ENCODE measurements at regions not wholly inside any gene's neighbourhood (a gene's known extent, or its start where the extent isn't known, plus 50 kb on each side); places are given as distances from the start of the nearest gene placed in this dataset.
"Not testable (repeated sequence)": the region's sequence is repeated elsewhere in the genome, so short reads cannot be mapped to it uniquely, and the experiment has no call there.

- no peaks in the 10 kb centered on the region for H3K9me3 Mint-ChIP-seq (ENCODE audit: low read depth)
- no peak overlapping the region for H3K27ac Mint-ChIP-seq
- no peaks in the 10 kb centered on the region for H3K27me3 Mint-ChIP-seq
- no peak overlapping the region for H3K4me3 Mint-ChIP-seq
- ATAC-seq, result no peak
- H3K4me1 Mint-ChIP-seq, result peaks cover 32% of the 10 kb centered on the region
- CTCF ChIA-PET, result interaction anchor here (2.3 to 4.0 kb wide), 2 partner anchors 11 to 122 kb away, joined by 7 to 54 read pairs; no protein-coding TSS in a partner anchor
- no peak for DNase-seq
- H3K36me3 Mint-ChIP-seq, result peaks cover 1% of the 10 kb centered on the region
Measured at GRCh38 chr11:128036006-128036405, 551.4 kb downstream of the ETS1 start.

DNA sequence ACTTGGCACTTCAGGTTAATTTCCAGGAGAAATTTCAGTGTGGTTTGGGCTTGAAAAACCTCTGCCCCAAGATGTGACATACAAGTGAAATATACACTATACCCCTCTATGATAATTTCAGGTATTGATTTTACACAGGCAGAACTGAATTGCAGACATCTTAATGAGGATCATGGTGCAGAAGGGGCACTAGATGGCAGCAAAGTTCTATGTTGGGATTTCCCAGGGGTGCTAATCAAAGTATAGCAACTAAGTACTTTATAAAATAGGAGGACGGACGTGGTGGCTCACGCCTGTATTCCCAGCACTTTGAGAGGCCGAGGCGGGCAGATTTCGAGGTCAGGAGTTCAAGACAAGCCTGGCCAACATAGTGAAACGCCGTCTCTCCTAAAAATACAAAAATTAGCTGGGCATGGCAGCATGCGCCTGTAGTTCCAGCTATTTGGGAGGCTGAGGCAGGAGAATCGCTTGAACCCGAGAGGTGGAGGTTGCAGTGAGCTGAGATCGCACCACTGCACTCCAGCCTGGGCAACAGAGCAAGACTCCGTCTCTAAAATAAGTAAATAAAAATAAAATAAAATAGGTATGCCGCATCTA lies 555.7 kb downstream of the ETS1 start:
- CTCF ChIA-PET, result interaction anchor here (0.7 to 2.6 kb wide), 17 partner anchors 9 to 806 kb away, joined by 3 to 37 read pairs (median 3); no protein-coding TSS in a partner anchor
- not testable (repeated sequence) for H3K4me3 Mint-ChIP-seq

GRCh38 chr11:128029219-128029722 lies 558.1 kb downstream of the ETS1 start:
- peaks cover 5% of the 10 kb centered on the region for H3K4me1 Mint-ChIP-seq
- DNase-seq (no peak), ATAC-seq (no peak)
- H3K27ac Mint-ChIP-seq, result no peak overlapping the region
- H3K36me3 Mint-ChIP-seq, result no peaks in the 10 kb centered on the region
- no peaks in the 10 kb centered on the region for H3K9me3 Mint-ChIP-seq (ENCODE audit: low read depth)
- H3K27me3 Mint-ChIP-seq, result peaks cover 25% of the 10 kb centered on the region
- H3K4me3 Mint-ChIP-seq, result no peak overlapping the region
- CTCF ChIA-PET, result interaction anchor here (0.8 to 4.5 kb wide), 8 partner anchors 10 to 829 kb away, joined by 3 to 64 read pairs (median 4); no protein-coding TSS in a partner anchor

More for the DNA sequence above, 555.7 kb downstream of the ETS1 start:
- H3K36me3 Mint-ChIP-seq; H3K4me1 Mint-ChIP-seq; H3K9me3 Mint-ChIP-seq (ENCODE audit: low read depth); H3K27ac Mint-ChIP-seq: not testable (repeated sequence)
- ATAC-seq (peak; percentile 90), DNase-seq (peak; percentile 79)
- H3K27me3 Mint-ChIP-seq, result peaks cover 22% of the 10 kb centered on the region

- Mint-ChIP-seq H3K4me3 (no peak overlapping the region), H3K36me3 (no peaks in the 10 kb centered on the region), H3K27me3 (peaks cover 25% of the 10 kb centered on the region), H3K27ac (no peak overlapping the region), H3K4me1 (peaks cover 14% of the 10 kb centered on the region), H3K9me3 (ENCODE audit: low read depth) (no peaks in the 10 kb centered on the region)
- no peak for ATAC-seq
- CTCF ChIA-PET, result interaction anchor here (1.3 to 4.5 kb wide), 3 partner anchors 11 to 133 kb away, joined by 3 to 64 read pairs (median 4); no protein-coding TSS in a partner anchor
- DNase-seq, result no peak
Measured at GRCh38 chr11:128026596-128026995, 560.8 kb downstream of the ETS1 start.

DNA sequence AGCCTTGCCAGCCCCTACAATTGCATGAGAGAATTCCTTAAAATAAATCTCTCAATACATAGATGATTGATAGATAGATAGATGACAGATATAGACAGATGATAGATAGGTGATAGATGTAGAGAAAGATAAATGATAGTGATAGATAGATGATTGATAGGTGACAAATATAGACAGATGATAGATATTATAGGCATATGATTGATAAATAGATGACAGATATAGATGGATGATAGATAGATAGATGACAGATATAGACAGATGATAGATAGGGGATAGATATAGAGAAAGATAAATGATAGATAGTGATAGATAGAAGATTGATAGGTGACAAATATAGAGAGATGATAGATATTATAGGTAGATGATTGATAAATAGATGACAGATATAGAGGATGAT lies 564.6 kb downstream of the ETS1 start:
- Mint-ChIP-seq H3K27ac (no peak overlapping the region), H3K4me3 (no peak overlapping the region), H3K4me1 (peaks cover 15% of the 10 kb centered on the region), H3K36me3 (no peaks in the 10 kb centered on the region), H3K27me3 (peaks cover 27% of the 10 kb centered on the region), H3K9me3 (ENCODE audit: low read depth) (no peaks in the 10 kb centered on the region)
- CTCF ChIA-PET, result interaction anchor here (0.9 to 1.5 kb wide), 3 partner anchors 9 to 610 kb away, joined by 3 to 4 read pairs (median 3); no protein-coding TSS in a partner anchor
- ATAC-seq, result no peak
- no peak for DNase-seq

DNA sequence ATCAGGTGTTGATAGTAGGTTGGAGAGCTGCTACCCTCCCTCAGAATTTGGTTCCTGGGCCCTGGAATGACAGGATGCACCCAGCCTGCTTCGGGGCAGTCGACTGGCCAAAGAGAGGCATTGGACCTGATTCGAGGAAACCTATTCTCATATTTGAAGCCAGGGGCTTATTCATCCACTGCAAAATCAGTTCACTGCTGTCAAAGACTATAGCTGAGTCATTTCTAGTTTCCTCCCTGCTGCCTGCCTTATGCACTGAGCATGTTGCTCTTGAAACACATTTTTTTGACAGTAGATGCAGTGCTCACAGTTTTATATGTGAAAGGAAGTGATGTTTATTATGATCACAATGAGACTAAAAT lies 565.4 kb downstream of the ETS1 start:
- H3K9me3 Mint-ChIP-seq (ENCODE audit: low read depth), result no peaks in the 10 kb centered on the region
- CTCF ChIA-PET, result interaction anchor here (0.9 to 1.5 kb wide), 4 partner anchors 10 to 611 kb away, joined by 3 to 4 read pairs (median 4); no protein-coding TSS in a partner anchor
- ATAC-seq, result peak; percentile 98
- H3K4me3 Mint-ChIP-seq, result no peak overlapping the region
- peaks cover 22% of the 10 kb centered on the region for H3K27me3 Mint-ChIP-seq
- peaks cover 15% of the 10 kb centered on the region for H3K4me1 Mint-ChIP-seq
- peak; percentile 59 for DNase-seq
- no peaks in the 10 kb centered on the region for H3K36me3 Mint-ChIP-seq
- H3K27ac Mint-ChIP-seq, result no peak overlapping the region

DNA sequence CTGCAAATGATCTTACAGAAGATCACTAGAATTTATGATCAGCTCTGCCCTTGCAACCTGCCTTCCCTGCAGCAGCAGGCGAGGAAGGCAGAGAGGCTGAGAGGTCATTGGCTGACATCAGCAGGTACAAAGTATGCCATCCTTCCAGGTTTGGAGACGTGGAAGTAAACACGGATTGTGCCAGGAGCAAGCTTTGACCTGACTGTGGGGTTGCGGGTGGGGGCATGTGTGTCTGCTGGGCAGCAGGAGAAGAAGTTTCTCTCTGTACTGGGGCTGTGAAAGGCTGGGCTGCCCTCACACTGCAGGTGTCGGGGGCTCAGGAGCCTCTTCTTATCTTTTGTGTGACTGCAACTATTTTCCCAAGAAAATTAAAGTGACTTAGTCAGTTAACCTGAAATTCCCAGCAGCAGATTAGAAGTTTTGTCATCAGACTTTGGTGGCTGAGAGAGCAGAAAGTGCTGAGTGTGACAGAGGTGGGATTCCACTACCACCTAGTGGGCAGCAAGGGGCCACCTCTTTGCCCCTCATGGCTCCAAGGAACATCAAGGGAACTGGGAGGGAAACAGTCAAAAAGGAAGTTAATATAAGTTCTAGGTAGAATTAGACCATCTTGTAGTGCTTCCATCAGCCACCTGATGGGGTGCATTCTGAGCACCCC lies 565.9 kb downstream of the ETS1 start:
- no peaks in the 10 kb centered on the region for H3K36me3 Mint-ChIP-seq
- H3K27me3 Mint-ChIP-seq, result peaks cover 24% of the 10 kb centered on the region
- H3K4me1 Mint-ChIP-seq, result peaks cover 15% of the 10 kb centered on the region
- no peaks in the 10 kb centered on the region for H3K9me3 Mint-ChIP-seq (ENCODE audit: low read depth)
- ATAC-seq, result peak; percentile 25
- CTCF ChIA-PET, result interaction anchor here (0.8 to 1.5 kb wide), 4 partner anchors 11 to 152 kb away, joined by 3 to 4 read pairs (median 4); no protein-coding TSS in a partner anchor
- DNase-seq, result no peak
- no peak overlapping the region for H3K4me3 Mint-ChIP-seq
- H3K27ac Mint-ChIP-seq, result no peak overlapping the region

DNA sequence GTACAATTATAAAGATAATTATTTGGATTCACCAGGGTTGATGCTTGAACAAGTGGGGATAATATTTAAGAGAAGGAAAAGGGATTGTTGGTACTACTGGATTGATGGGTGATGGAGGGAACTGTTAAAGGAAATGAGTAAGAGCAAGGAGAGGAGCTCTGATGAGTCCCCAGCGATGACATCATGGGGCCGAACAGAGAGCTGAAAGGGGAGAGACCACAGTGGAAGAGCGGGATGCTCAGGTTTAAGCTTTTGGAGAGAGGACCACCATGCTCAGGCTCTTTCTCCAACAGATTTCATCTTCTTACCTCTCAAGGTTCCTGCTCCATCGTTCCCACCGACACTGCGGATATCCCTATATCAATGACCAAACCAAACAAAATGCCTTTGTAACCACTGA lies 568.7 kb downstream of the ETS1 start:
- ATAC-seq (no peak), DNase-seq (no peak)
- H3K27ac Mint-ChIP-seq, result no peak overlapping the region
- no peak overlapping the region for H3K4me3 Mint-ChIP-seq
- H3K4me1 Mint-ChIP-seq, result peaks cover 15% of the 10 kb centered on the region
- CTCF ChIA-PET, result interaction anchor here (1.1 kb wide), 1 partner anchor 130 kb away, joined by 3 read pairs; no protein-coding TSS in a partner anchor
- peaks cover 20% of the 10 kb centered on the region for H3K27me3 Mint-ChIP-seq
- no peaks in the 10 kb centered on the region for H3K9me3 Mint-ChIP-seq (ENCODE audit: low read depth)
- no peaks in the 10 kb centered on the region for H3K36me3 Mint-ChIP-seq

- no peaks in the 10 kb centered on the region for H3K4me1 Mint-ChIP-seq
- DNase-seq (no peak), ATAC-seq (no peak)
- H3K36me3 Mint-ChIP-seq, result peaks cover 1% of the 10 kb centered on the region
- no peak overlapping the region for H3K27ac Mint-ChIP-seq
- no peak overlapping the region for H3K4me3 Mint-ChIP-seq
- peaks cover 11% of the 10 kb centered on the region for H3K9me3 Mint-ChIP-seq (ENCODE audit: low read depth)
- peaks cover 31% of the 10 kb centered on the region for H3K27me3 Mint-ChIP-seq
- CTCF ChIA-PET, result no interaction called here
Measured at GRCh38 chr11:128005562-128005961, 581.8 kb downstream of the ETS1 start.

GRCh38 chr11:127998421-127998820 lies 588.9 kb downstream of the ETS1 start:
- no peak overlapping the region for H3K4me3 Mint-ChIP-seq
- H3K9me3 Mint-ChIP-seq (ENCODE audit: low read depth), result no peaks in the 10 kb centered on the region
- H3K36me3 Mint-ChIP-seq, result no peaks in the 10 kb centered on the region
- ATAC-seq, result no peak
- H3K27me3 Mint-ChIP-seq, result peaks cover 26% of the 10 kb centered on the region
- no peaks in the 10 kb centered on the region for H3K4me1 Mint-ChIP-seq
- H3K27ac Mint-ChIP-seq, result no peak overlapping the region
- CTCF ChIA-PET, result no interaction called here
- no peak for DNase-seq

- H3K9me3 Mint-ChIP-seq (ENCODE audit: low read depth), result no peaks in the 10 kb centered on the region
- H3K4me1 Mint-ChIP-seq, result no peaks in the 10 kb centered on the region
- H3K36me3 Mint-ChIP-seq, result no peaks in the 10 kb centered on the region
- H3K27ac Mint-ChIP-seq, result no peak overlapping the region
- peaks cover 18% of the 10 kb centered on the region for H3K27me3 Mint-ChIP-seq
- ATAC-seq (no peak), DNase-seq (no peak)
- no peak overlapping the region for H3K4me3 Mint-ChIP-seq
- CTCF ChIA-PET, result no interaction called here
Measured at GRCh38 chr11:127997594-127997993, 589.8 kb downstream of the ETS1 start.

DNA sequence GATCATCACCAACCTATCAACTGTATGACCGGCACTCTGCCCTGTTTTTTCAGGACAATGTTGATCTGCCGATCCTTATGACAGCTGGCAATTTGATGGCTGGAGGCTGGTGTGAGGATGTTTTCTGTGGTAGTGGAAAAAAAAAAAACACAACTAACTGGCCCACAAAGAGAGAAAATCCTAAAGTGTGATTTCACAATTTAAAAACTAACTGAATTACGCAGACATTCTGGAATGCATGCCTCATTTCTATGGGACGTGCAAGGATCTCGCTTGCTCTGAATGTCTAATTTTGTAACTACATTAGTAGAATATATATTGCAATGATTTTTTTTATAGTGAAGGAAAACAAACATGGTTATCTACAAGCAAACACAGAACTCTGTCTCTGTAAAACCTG lies 590.5 kb downstream of the ETS1 start:
- DNase-seq (no peak), ATAC-seq (no peak)
- Mint-ChIP-seq H3K36me3 (no peaks in the 10 kb centered on the region), H3K4me1 (no peaks in the 10 kb centered on the region), H3K27me3 (peaks cover 12% of the 10 kb centered on the region), H3K9me3 (ENCODE audit: low read depth) (no peaks in the 10 kb centered on the region), H3K27ac (no peak overlapping the region), H3K4me3 (no peak overlapping the region)
- CTCF ChIA-PET, result no interaction called here

DNA sequence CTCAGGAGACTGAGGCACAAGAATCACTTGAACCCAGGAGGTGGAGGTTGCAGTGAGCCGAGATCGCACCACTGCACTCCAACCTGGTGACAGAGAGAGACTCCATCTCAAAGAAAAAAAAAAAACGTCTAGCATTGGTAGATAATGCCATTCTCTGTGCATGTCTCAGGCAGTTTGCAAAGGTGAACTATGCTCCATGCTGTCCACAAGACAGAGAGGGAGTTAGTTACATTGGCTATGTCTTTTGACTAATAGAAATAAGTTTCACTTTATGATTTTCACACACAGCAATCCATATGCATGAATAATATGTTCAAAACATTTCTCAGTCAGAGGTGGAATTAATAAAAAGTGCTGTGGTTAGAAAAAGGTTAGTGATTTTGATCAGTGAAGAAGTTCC lies 591.4 kb downstream of the ETS1 start:
- no peaks in the 10 kb centered on the region for H3K4me1 Mint-ChIP-seq
- CTCF ChIA-PET, result no interaction called here
- H3K4me3 Mint-ChIP-seq, result no peak overlapping the region

DNA sequence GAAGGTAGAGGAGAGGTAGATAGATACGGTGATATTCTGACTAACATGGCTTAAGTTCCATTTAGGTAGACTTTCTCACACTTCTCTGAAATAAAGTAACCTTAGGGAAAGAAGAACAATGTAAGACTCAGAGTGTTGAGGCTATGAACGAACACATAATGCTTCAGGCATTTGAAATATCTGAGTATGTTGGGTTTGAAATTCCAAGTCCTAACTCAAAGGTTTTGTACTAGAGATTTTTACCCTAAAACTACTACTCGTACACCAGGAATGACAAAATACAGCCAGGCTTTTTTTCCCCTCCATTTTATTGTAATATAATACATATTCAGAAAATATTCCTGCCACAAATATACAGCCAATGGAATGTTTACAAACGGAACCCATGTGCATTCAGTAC lies 592.6 kb downstream of the ETS1 start:
- Mint-ChIP-seq H3K4me3 (no peak overlapping the region), H3K9me3 (ENCODE audit: low read depth) (no peaks in the 10 kb centered on the region), H3K27ac (no peak overlapping the region), H3K27me3 (peaks cover 7% of the 10 kb centered on the region), H3K4me1 (no peaks in the 10 kb centered on the region), H3K36me3 (no peaks in the 10 kb centered on the region)
- DNase-seq (no peak), ATAC-seq (no peak)
- CTCF ChIA-PET, result interaction anchor here (1.0 kb wide), 1 partner anchor 151 kb away, joined by 3 read pairs; no protein-coding TSS in a partner anchor

More for the DNA sequence above, 591.4 kb downstream of the ETS1 start:
- H3K27ac Mint-ChIP-seq, result no peak overlapping the region
- H3K27me3 Mint-ChIP-seq, result peaks cover 12% of the 10 kb centered on the region
- DNase-seq, result no peak
- ATAC-seq, result no peak
- no peaks in the 10 kb centered on the region for H3K9me3 Mint-ChIP-seq (ENCODE audit: low read depth)
- no peaks in the 10 kb centered on the region for H3K36me3 Mint-ChIP-seq
